ENCODE measurements at regions not wholly inside any gene's neighbourhood (a gene's known extent, or its start where the extent isn't known, plus 50 kb on each side); places are given as distances from the start of the nearest gene placed in this dataset.

DNA sequence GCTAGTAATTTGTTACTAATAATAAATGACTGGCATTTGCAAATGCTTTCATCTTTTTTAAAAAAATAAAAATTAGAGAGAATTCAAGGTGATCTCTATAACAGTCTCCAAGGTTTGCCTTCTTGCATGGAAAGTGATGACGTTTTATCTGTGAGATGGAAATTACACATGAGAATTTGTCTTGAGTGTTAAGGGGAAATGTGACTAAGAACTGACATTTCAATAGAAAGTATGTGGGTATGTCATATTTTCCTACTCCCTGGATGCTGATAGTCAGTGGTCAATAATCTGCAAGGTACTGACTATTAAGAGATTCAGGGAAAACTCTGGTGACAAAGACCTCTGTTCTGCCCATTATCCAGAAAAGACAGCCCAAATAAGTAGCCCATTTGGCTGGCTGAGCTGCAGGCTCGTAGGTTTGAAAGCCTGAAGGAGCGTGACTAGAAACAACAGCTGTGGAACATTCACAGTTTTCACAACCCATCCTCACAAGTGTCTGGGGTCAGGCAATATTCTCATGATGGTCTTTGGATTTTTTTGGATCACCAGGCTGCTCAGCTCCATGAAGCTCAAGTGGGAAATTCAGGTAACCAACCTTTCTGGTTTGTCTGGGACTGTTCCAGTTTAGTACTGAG lies 49.7 kb upstream of the WSCD1 start:
- TF ChIP-seq, protein P1, sequence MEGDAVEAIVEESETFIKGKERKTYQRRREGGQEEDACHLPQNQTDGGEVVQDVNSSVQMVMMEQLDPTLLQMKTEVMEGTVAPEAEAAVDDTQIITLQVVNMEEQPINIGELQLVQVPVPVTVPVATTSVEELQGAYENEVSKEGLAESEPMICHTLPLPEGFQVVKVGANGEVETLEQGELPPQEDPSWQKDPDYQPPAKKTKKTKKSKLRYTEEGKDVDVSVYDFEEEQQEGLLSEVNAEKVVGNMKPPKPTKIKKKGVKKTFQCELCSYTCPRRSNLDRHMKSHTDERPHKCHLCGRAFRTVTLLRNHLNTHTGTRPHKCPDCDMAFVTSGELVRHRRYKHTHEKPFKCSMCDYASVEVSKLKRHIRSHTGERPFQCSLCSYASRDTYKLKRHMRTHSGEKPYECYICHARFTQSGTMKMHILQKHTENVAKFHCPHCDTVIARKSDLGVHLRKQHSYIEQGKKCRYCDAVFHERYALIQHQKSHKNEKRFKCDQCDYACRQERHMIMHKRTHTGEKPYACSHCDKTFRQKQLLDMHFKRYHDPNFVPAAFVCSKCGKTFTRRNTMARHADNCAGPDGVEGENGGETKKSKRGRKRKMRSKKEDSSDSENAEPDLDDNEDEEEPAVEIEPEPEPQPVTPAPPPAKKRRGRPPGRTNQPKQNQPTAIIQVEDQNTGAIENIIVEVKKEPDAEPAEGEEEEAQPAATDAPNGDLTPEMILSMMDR (IDR thresholded peaks at IDR 0.05), result no peak
- TF ChIP-seq POLR2A (IDR thresholded peaks at IDR 0.05), result no peak
